ENCODE measurements at regions not wholly inside any gene's neighbourhood (a gene's known extent, or its start where the extent isn't known, plus 50 kb on each side); places are given as distances from the start of the nearest gene placed in this dataset.
"Not testable (repeated sequence)": the region's sequence is repeated elsewhere in the genome, so short reads cannot be mapped to it uniquely, and the experiment has no call there.

DNA sequence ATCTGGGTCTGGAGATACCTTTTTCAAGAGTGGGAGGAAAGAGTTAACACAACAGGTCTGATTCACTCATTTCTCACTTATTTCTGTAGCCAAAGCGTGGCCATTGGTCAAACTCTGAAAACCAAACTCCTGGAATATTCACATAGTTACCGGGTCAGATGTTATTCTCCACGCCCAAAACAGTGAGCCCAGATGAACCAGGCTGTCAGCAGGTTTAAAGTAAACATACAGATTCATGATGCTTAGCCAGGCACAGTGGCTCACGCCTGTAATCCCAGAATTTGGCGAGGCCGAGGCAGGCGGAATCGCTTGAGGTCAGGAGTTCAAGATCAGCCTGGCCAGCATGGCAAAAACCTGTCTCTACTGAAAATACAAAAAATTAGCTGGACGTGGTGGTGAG lies 126.1 kb downstream of the SEPTIN7 start:
- WGBS (ENCODE audit: insufficient coverage), result no CpG with 5 or more reads among the region's 9 CpGs
- H3K27me3 ChIP-seq (ENCODE audit: control insufficient read depth, insufficient read depth, low read length); H3K9me3 ChIP-seq (replicated peaks; ENCODE audit: control insufficient read depth, low read depth, low read length); DNase-seq; H3K4me3 ChIP-seq (ENCODE audit: low read length); H3K36me3 ChIP-seq (ENCODE audit: control insufficient read depth, insufficient read depth, low read length); H3K27ac ChIP-seq (ENCODE audit: low read length); H3K4me1 ChIP-seq (ENCODE audit: control insufficient read depth, insufficient read depth, low read length): not testable (repeated sequence)

GRCh38 chr7:35931134-35931533 lies 130.3 kb downstream of the SEPTIN7 start:
- not testable (repeated sequence) for H3K4me3 ChIP-seq (ENCODE audit: low read length); H3K36me3 ChIP-seq (ENCODE audit: control insufficient read depth, insufficient read depth, low read length); H3K27ac ChIP-seq (ENCODE audit: low read length); H3K4me1 ChIP-seq (ENCODE audit: control insufficient read depth, insufficient read depth, low read length); H3K27me3 ChIP-seq (ENCODE audit: control insufficient read depth, insufficient read depth, low read length); DNase-seq; H3K9me3 ChIP-seq (replicated peaks; ENCODE audit: control insufficient read depth, low read depth, low read length)

DNA sequence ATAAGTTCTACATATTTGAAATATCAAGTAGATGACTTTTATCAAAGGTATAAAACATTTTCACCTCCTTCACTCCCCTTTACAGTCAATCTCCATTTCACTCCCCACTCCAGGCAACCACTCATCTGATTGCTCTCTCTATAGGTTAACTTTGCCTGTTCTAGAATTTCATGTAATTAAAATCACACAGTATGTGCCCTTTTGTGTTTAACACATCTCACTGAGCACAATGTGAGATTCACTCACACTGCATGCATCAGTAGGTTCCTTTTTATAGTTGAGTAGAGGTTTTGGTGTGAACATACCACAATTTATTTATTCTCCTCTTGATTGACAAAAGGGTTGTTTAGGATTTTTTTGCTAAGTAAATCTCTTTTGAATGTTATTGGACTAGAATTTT lies 130.7 kb downstream of the SEPTIN7 start:
- not testable (repeated sequence) for H3K27ac ChIP-seq (ENCODE audit: low read length); H3K4me1 ChIP-seq (ENCODE audit: control insufficient read depth, insufficient read depth, low read length); H3K4me3 ChIP-seq (ENCODE audit: low read length); H3K9me3 ChIP-seq (replicated peaks; ENCODE audit: control insufficient read depth, low read depth, low read length); H3K27me3 ChIP-seq (ENCODE audit: control insufficient read depth, insufficient read depth, low read length); H3K36me3 ChIP-seq (ENCODE audit: control insufficient read depth, insufficient read depth, low read length); DNase-seq

- whole genome bisulfite sequencing (ENCODE audit: insufficient coverage), result 89% methylated on average over 3 of the region's 8 CpGs
- not testable (repeated sequence) for H3K4me3 ChIP-seq (ENCODE audit: low read length); H3K9me3 ChIP-seq (replicated peaks; ENCODE audit: control insufficient read depth, low read depth, low read length); H3K4me1 ChIP-seq (ENCODE audit: control insufficient read depth, insufficient read depth, low read length); H3K36me3 ChIP-seq (ENCODE audit: control insufficient read depth, insufficient read depth, low read length); H3K27ac ChIP-seq (ENCODE audit: low read length); H3K27me3 ChIP-seq (ENCODE audit: control insufficient read depth, insufficient read depth, low read length); DNase-seq
Measured at GRCh38 chr7:35940695-35941094, 139.8 kb downstream of the SEPTIN7 start.

DNA sequence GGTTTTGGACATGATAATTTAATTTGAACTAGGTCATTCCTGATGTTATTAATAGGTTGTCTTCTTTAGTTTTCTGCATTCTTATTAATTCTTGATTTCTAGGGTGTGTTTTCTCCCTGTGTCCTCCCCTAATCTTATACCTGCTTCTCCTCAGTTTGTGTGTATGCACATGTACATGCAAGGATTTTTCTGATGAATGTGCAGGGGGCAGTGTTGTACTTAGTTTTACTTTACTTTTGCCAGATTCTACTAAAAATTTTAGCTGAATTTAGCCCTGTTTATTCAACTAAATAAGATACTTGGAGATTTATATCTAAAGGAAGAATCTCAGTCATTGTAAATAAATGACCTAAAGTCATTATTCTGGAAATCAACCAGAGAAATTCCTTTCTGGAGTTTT lies 144.8 kb downstream of the SEPTIN7 start:
- DNase-seq; H3K27ac ChIP-seq (ENCODE audit: low read length); H3K4me3 ChIP-seq (ENCODE audit: low read length); H3K4me1 ChIP-seq (ENCODE audit: control insufficient read depth, insufficient read depth, low read length); H3K27me3 ChIP-seq (ENCODE audit: control insufficient read depth, insufficient read depth, low read length); H3K9me3 ChIP-seq (replicated peaks; ENCODE audit: control insufficient read depth, low read depth, low read length); H3K36me3 ChIP-seq (ENCODE audit: control insufficient read depth, insufficient read depth, low read length): not testable (repeated sequence)

GRCh38 chr7:35955735-35956134 lies 154.9 kb downstream of the SEPTIN7 start:
- peak; percentile 42 for DNase-seq

DNA sequence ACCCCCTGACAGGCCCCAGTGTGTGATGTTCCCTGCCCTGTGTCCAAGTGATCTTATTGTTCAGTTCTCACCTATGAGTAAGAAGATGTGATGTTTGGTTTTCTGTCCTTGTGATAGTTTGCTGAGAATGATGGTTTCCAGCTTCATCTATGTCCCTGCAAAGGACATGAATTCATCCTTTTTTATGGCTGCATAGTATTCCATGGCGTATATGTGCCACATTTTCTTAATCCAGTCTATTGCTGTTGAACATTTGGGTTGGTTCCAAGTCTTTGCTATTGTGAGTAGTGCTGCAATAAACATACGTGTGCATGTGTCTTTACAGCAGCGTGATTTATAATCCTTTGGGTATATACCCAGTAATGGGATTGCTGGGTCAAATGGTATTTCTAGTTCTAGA lies 156.1 kb downstream of the SEPTIN7 start:
- not testable (repeated sequence) for DNase-seq; H3K27ac ChIP-seq (ENCODE audit: low read length); H3K4me1 ChIP-seq (ENCODE audit: control insufficient read depth, insufficient read depth, low read length); H3K4me3 ChIP-seq (ENCODE audit: low read length); H3K36me3 ChIP-seq (ENCODE audit: control insufficient read depth, insufficient read depth, low read length); H3K27me3 ChIP-seq (ENCODE audit: control insufficient read depth, insufficient read depth, low read length); H3K9me3 ChIP-seq (replicated peaks; ENCODE audit: control insufficient read depth, low read depth, low read length)
- WGBS (ENCODE audit: insufficient coverage), result no CpG with 5 or more reads among the region's 3 CpGs

More at GRCh38 chr7:35955735-35956134, 154.9 kb downstream of the SEPTIN7 start:
- not testable (repeated sequence) for H3K4me1 ChIP-seq (ENCODE audit: control insufficient read depth, insufficient read depth, low read length); H3K27me3 ChIP-seq (ENCODE audit: control insufficient read depth, insufficient read depth, low read length); H3K4me3 ChIP-seq (ENCODE audit: low read length); H3K9me3 ChIP-seq (replicated peaks; ENCODE audit: control insufficient read depth, low read depth, low read length); H3K27ac ChIP-seq (ENCODE audit: low read length); H3K36me3 ChIP-seq (ENCODE audit: control insufficient read depth, insufficient read depth, low read length)
- 62% methylated on average over 10 of the region's 13 CpGs for WGBS (ENCODE audit: insufficient coverage)

- not testable (repeated sequence) for H3K27me3 ChIP-seq (ENCODE audit: control insufficient read depth, insufficient read depth, low read length); H3K27ac ChIP-seq (ENCODE audit: low read length); DNase-seq; H3K9me3 ChIP-seq (replicated peaks; ENCODE audit: control insufficient read depth, low read depth, low read length); H3K36me3 ChIP-seq (ENCODE audit: control insufficient read depth, insufficient read depth, low read length); H3K4me3 ChIP-seq (ENCODE audit: low read length); H3K4me1 ChIP-seq (ENCODE audit: control insufficient read depth, insufficient read depth, low read length)
- no CpG with 5 or more reads among the region's 3 CpGs for WGBS (ENCODE audit: insufficient coverage)
Measured at GRCh38 chr7:35961260-35961659, 160.4 kb downstream of the SEPTIN7 start.

DNA sequence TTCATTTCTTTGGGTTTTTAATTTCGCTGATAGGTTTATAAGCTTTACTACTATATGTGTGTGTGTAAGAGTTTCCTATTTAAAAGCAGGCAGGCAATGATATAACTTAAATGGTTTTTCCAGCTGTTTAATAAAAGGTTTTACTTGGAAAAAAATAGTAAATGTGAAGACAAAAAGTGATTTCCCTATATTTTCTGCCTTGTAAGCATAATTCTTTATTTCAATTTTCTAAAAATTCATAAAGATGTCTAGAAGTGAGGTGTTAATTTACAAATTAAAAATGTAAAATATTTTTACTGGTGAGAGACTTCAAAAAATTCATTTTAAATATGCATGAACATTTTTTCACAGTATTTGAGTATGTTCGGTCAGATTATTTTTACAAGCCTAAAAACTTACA lies 161.8 kb downstream of the SEPTIN7 start:
- H3K4me1 ChIP-seq (ENCODE audit: control insufficient read depth, insufficient read depth, low read length); H3K9me3 ChIP-seq (replicated peaks; ENCODE audit: control insufficient read depth, low read depth, low read length); H3K4me3 ChIP-seq (ENCODE audit: low read length); H3K27ac ChIP-seq (ENCODE audit: low read length); DNase-seq; H3K36me3 ChIP-seq (ENCODE audit: control insufficient read depth, insufficient read depth, low read length); H3K27me3 ChIP-seq (ENCODE audit: control insufficient read depth, insufficient read depth, low read length): not testable (repeated sequence)
- WGBS (ENCODE audit: insufficient coverage), result no CpG with 5 or more reads among the region's 2 CpGs

GRCh38 chr7:35967366-35968139 lies 166.7 kb downstream of the SEPTIN7 start:
- Histone ChIP-seq H3K4me1 (ENCODE audit: control insufficient read depth, insufficient read depth, low read length) (peaks cover 6% of the 10 kb centered on the region), H3K27me3 (ENCODE audit: control insufficient read depth, insufficient read depth, low read length) (peaks cover 5% of the 10 kb centered on the region), H3K27ac (ENCODE audit: low read length) (no peak overlapping the region), H3K4me3 (ENCODE audit: low read length) (no peak overlapping the region), H3K36me3 (ENCODE audit: control insufficient read depth, insufficient read depth, low read length) (no peaks in the 10 kb centered on the region), H3K9me3 (replicated peaks; ENCODE audit: control insufficient read depth, low read depth, low read length) (no peaks in the 10 kb centered on the region)
- WGBS (ENCODE audit: insufficient coverage), result 47% methylated on average over 58 of the region's 59 CpGs
- no peak for DNase-seq
